NCI-H1417 treated with DMSO at 0.1 percent for 48 hours (cell line): ENCODE measurements at regions not wholly inside any gene's neighbourhood (a gene's known extent, or its start where the extent isn't known, plus 50 kb on each side); places are given as distances from the start of the nearest gene placed in this dataset.

Source experiments
- DNase-seq: peaks from one replicate; lab custom pipeline; 2025; lab: John Stamatoyannopoulos, UW

DNA sequence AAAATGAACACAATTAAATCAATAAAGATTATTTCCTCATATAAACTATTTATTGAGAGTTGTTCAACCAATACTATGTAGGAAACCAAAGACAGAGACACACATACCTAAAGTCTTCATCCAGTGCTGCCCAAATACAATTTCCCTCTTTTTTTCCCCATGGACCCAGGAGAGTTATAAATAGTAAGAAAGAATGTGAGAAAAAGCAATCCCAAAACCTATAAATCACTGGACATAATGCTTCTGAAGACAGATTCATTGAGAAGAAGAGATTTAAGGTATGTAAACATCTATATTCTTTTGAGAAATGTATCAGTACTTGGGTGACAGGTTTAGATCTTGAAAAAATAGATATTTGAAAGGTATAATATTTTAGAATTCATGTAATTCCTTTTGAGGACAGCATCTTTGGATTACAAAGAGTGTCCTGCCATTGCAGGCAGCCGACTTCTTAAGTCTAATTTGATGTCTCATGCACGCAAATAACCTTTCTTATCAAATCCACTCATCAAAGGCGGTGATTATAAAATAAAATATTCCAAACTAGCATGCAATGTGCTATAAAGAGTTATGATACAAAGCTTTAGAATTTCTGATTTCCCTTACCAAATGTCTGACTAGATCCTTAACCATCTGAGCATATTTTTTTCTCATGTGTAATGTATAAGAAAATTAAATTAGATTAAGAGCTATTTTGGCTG, 739.4 kb downstream of the LIG4 start:
- no peak for DNase-seq

- no peak for DNase-seq
Observed at GRCh38 chr13:107473253-107473652, 742.1 kb downstream of the LIG4 start.

DNA sequence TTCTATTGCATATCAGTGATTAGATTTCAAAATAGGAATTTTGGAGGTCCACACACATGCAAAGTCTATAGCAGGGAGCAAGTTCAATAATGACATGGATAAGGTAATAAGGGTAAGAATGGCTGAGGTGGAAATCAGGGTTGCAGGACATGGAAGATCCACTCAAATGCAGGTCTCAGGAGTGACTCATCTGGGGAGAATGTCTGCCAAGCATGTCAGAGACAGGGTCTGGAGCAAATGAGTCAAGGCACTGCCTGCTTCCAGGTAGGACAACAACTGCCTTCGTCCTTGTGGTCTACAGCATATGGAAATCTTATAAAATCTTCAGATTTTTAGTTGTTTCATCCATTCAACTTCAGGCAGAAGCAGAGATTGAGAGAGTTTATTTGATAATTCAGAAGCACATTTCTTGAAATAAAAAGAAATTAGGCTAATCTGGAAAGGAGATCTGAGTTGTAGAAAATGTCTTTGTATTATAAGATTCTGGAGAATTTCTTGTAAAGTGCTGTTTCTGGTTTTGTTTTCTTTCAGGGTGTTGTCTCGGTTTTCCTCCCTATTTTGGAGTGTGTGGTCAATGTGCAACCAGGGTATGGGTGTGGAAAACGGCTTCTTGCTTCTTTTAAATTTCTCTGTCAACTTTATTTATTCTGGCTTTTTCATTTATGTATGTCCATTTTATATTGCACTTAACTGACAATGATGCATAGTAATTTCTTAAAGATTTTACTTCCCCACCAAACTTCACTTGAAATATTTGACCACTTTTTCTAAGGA, 748.8 kb downstream of the LIG4 start:
- DNase-seq, result no peak

GRCh38 chr13:107462501-107462900, 752.8 kb downstream of the LIG4 start:
- no peak for DNase-seq

DNA sequence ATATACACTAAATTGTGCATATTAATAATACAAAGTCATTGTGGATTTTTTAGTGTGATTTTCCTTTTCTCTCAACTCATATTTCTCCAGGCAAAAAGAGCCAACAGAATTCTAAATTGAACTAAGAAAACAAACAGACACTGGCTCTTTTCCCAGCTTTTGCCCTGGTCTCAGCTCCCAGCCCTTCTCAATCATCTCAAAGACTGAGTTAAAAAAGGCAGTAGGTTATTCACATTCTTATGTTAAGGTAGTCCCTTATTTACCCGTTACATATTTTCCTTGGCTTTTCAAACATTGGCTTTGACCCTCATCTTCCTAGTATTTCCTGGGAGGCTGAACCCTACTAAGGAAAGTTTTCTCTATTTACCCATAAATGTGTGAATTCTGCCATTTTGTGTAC, 753.6 kb downstream of the LIG4 start:
- DNase-seq, result no peak

DNA sequence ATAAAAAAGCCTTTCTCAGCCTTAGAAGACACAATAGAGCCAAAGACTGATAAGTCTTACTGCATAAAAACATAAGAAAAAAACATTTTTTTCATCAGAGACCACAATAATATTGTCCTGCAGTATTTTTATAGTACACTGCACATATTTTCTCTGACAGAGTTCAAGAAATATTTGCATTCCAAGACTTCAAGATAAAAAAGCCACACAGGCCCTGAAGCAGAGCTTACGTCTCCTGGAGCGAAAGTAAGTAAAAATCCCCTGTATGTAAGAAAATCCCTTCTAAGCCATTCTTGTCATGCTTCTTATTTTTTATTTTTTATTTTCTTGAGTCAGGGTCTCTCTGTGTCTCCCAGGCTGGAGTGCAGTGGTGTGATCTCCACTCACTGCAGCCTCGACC, 755.9 kb downstream of the LIG4 start:
- DNase-seq, result no peak

GRCh38 chr13:107458269-107458668, 757.1 kb downstream of the LIG4 start:
- no peak for DNase-seq

GRCh38 chr13:107457686-107458085, 757.6 kb downstream of the LIG4 start:
- DNase-seq, result no peak

- DNase-seq, result no peak
Observed at GRCh38 chr13:107456431-107456830, 758.9 kb downstream of the LIG4 start.

- DNase-seq, result no peak
Observed at GRCh38 chr13:107452833-107453232, 762.5 kb downstream of the LIG4 start.

DNA sequence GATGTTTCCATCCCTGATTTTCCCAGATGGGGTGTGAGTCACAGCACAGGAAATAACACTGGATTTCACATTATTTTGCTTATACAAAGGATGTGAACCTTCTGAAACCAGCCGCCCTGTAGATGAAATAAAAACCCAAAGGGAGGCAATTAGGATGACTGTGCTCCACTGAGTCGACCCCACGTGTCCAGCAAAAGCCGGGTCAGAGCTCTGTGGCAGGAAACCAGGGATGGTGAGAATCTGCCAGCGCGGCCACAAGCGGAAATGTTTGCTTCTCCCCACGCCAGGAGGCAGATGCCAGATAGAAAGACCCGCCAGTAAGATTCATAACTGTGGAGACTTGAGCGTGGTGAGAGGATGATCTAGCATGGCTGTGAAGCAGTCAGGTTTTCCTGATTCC, 764.4 kb downstream of the LIG4 start:
- no peak for DNase-seq

GRCh38 chr13:107450431-107450830, 764.9 kb downstream of the LIG4 start:
- DNase-seq, result no peak

DNA sequence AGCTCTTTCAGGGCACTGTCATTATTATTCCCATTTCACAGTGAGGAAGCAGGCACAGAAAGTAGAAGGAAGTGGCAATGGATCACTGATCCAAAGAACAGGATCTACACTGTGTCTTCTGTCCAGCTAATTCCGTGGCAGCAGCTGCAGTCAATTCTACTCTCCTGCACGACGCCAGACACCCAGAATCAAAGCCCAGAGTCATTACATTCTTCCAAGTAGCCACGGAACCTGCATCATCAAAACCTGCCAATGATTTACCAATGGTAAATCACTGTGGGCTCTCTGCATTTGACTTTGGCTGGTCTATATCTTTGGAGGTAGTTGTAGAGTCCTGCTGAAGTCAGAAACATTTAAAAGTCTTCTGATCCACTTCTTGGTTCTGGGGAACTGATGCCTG, 767.7 kb downstream of the LIG4 start:
- DNase-seq, result no peak

- DNase-seq, result no peak
Observed at GRCh38 chr13:107441279-107441678, 774.1 kb downstream of the LIG4 start.

GRCh38 chr13:107438251-107438650, 777.1 kb downstream of the LIG4 start:
- DNase-seq, result no peak

- DNase-seq, result no peak
Observed at GRCh38 chr13:107434347-107434746, 781.0 kb downstream of the LIG4 start.

- DNase-seq, result no peak
Observed at GRCh38 chr13:107427536-107427935, 787.8 kb downstream of the LIG4 start.

- DNase-seq, result no peak
Observed at GRCh38 chr13:107422421-107422820, 792.9 kb downstream of the LIG4 start.

DNA sequence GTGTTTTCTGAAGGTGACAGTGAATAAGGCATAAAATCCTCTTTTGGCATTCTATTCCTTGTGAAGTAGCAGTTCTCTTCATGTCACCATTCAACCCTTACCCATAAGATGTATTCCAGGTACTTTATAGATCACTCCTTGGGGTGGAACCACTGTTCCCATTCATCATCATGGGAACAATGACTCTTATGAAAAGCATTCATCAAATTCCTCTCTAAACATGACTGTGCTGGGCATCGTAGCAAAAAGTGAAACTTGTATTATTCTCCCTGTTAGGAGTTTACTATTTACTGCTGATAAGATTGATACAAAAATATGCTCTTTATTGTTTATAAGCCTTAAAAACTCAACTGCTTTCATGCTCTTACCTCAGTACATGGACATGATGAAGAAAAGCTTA, 793.4 kb downstream of the LIG4 start:
- DNase-seq, result no peak

DNA sequence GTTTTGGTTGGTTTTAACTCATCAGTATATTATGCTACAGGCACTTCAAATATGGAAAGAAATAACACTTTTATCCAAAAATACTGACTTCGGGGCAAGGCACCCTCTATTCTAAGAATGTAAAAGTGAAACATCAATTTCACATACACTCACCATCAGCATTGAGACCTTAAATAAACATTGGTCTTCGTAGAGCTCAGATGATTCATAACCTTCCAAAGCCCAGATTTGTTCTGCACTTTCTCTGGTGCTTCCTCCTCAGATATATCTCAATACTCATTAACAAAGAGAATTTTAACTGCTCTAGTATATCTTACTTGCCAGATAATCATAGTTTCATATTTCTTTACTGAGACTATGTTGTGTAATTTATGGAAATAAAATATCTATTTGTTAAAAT, 794.3 kb downstream of the LIG4 start:
- DNase-seq, result no peak

GRCh38 chr13:107413005-107413404, 802.3 kb downstream of the LIG4 start:
- no peak for DNase-seq

GRCh38 chr13:107407074-107407473, 808.3 kb downstream of the LIG4 start:
- no peak for DNase-seq

- no peak for DNase-seq
Observed at GRCh38 chr13:107395927-107396662, 819.2 kb downstream of the LIG4 start.
